HG03066 (cell line): ENCODE measurements at regions not wholly inside any gene's neighbourhood (a gene's known extent, or its start where the extent isn't known, plus 50 kb on each side); places are given as distances from the start of the nearest gene placed in this dataset.
"Not testable (repeated sequence)": the region's sequence is repeated elsewhere in the genome, so short reads cannot be mapped to it uniquely, and the experiment has no call there.

Source experiments
- ATAC-seq: cut with Tn5 transposase; IDR thresholded peaks from one replicate; pipeline ENCODE4 v1.9.1; 2021; ENCODE audit warnings: low read depth; ENCODE audit not compliant: unreplicated experiment

GRCh38 chr9:32142074-32142473, 242.4 kb upstream of the ACO1 start:
- no peak for ATAC-seq

DNA sequence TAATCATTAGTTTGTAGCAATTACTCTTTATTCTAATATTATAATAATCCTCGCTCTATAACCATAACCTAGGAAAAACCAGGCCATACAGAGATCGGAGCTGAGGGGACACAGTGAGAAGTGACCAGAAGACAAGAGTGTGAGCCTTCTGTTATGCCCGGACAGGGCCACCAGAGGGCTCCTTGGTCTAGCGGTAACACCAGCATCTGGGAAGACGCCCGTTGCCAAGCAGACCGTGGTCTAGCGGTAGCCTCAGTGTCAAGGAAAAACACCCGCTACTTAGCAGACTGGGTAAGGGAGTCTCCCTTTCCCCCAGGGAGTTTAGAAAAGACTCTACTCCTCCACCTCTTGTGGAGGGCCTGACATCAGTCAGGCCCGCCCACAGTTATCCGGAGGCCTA, 235.9 kb upstream of the ACO1 start:
- ATAC-seq, result not testable (repeated sequence)

- no peak for ATAC-seq
Measured at GRCh38 chr9:32161209-32161608, 223.2 kb upstream of the ACO1 start.

GRCh38 chr9:32161720-32162119, 222.7 kb upstream of the ACO1 start:
- ATAC-seq, result no peak

DNA sequence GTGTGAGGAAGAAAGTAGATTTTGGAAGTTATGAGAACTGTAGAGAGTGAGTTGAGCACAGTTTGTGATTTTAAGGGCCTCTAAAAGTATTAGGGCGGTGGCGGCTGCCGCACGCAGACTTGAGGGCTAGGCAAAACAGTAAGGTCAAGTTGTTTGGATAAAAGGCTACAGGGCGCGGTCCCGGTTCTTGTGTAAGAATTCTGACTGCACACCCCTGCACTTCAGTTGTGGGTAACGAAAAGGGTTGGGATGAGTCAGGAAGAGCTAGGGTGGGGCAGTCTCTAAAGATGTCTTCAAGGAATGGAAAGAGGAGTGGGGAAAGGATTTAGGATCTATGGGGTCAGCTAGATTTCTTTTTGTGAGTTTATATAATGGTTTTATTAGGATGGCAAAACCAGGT, 218.1 kb upstream of the ACO1 start:
- not testable (repeated sequence) for ATAC-seq

GRCh38 chr9:32171339-32171738, 213.1 kb upstream of the ACO1 start:
- ATAC-seq, result no peak

GRCh38 chr9:32172256-32172655, 212.2 kb upstream of the ACO1 start:
- no peak for ATAC-seq

GRCh38 chr9:32177396-32177795, 207.0 kb upstream of the ACO1 start:
- no peak for ATAC-seq

- ATAC-seq, result no peak
Measured at GRCh38 chr9:32180597-32180996, 203.8 kb upstream of the ACO1 start.

DNA sequence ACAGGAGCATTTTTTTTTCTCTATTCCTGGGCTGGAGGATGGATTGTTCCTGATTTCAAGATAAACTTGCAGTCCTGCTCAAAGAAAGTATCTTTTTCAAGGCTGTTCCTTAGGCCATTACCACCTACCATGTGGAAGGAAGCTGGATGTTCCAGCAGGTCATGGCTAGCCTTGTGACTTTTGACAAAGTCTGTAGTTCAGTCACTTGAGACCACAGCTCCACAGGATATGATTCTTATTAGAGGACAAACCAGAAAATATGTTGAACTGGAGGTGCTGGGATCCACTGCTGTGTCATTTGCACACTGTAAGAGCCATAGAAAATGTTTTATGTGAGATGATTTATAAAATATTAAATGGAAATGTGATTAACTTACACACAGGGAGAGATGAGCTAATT, 184.2 kb upstream of the ACO1 start:
- ATAC-seq, result no peak

GRCh38 chr9:32200896-32201295, 183.5 kb upstream of the ACO1 start:
- no peak for ATAC-seq

GRCh38 chr9:32209164-32209563, 175.3 kb upstream of the ACO1 start:
- ATAC-seq, result not testable (repeated sequence)

DNA sequence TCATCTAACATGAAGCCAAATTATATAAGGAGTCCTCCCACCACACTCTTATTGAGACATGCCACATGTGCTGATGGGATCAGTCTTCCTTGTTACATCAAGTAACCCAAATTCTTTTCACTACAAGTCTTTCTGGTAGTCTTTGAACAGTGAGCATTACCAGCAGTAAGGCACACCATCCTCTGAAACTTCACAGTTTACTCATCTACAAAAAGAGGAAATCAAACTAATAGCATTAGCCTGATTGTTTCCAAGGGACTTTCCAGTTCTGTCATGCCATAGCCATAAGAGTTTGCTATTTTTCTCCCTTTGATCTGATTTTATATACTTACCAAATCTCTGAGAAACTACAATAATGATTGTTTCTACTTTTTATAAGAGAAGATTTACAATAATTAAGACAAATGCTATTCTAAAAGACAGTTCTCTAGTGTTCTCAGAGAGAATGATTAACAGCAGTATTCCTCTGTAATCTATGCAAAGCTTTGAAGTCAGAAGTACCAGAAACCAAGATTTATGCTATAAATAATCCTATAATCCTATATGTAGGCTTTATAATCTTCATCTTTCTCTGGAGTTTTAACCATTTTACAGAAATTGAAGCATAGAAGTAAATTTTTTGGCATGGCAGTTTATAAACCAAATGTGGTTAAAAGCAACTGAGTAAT, 166.2 kb upstream of the ACO1 start:
- peak; percentile 95 for ATAC-seq

DNA sequence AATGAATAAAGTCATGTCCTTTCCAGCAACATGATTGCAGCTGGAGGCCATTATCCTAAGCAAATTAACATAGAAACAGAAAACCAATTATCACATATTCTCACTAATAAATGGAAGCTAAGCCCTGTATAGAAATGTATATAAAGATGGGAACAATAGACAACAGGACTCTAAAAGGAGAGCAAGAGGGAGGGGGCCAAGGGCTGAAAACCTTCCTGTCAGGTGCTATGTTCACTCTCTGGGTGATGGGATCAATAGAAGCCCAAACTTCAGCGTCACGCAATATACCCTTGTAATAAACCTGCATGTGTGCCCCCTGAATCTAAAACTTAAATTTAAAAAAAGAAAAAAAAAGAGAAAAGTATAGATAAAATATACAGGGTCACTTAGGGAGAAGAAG, 163.7 kb upstream of the ACO1 start:
- no peak for ATAC-seq

GRCh38 chr9:32234451-32234850, 150.0 kb upstream of the ACO1 start:
- no peak for ATAC-seq

DNA sequence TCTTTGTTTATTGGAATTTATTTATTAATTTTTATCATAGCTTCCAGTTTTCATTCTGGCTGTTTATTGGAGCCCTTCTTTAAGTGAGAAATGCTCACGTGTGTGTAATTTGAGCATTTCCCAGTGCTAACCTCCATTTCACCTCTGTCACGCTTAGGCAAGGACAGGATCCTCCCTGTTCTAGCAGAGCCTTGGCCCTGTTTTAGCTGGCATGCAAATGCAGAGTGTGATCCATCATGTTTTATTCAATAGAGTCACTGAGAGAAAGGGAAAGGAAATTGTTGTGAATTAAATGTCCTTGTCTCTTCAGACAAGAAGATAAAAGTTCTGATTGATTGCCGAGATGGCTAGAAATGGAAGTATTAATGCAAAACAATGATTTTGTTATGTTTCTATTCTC, 137.3 kb upstream of the ACO1 start:
- no peak for ATAC-seq

DNA sequence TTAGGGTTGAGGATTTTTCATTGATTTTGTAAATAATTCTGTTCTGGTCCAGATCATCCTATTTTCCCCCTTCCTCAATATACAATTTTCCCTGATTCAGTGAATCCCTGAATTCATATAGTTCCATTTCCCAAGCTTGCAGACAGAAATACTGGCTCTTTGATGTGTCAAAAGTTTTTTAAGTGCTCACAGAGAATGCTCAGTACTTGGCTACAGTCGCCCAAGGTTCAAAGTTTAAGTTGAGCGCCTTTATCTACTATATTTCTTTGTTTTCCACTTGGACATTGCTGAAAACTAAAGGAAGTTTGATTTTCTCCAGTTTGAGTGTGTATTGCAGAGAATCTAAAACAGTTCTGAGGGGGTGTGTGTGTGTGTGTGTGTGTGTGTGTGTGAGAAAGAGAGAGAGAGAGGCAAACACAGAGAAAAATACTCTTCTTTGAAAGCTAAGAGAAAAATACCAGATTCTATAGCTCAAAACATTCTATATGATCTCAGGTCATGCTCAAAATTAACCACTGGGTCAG, 136.2 kb upstream of the ACO1 start:
- no peak for ATAC-seq

GRCh38 chr9:32251539-32251938, 132.9 kb upstream of the ACO1 start:
- ATAC-seq, result peak; percentile 83

DNA sequence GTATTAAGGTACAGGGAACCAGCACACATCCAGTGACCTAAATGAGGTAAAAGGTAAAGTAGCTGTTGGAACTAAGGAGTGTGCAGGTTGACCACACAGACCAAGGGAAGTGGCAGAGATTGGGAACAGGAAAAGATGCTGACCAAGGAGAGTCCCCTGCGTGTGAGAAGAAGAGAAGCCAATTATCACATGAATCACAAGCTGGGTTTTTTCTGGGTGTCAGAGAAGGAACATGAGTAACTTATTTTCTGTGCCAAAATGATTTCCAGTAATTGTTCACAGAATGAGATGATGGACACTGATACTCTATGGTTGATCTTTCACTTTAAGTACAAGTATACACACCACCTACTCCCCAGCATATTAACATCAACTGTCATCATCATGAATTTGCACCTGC, 130.7 kb upstream of the ACO1 start:
- ATAC-seq, result no peak

- ATAC-seq, result no peak
Measured at GRCh38 chr9:32255026-32255425, 129.4 kb upstream of the ACO1 start.

- ATAC-seq, result no peak
Measured at GRCh38 chr9:32258482-32258881, 126.0 kb upstream of the ACO1 start.

GRCh38 chr9:32260151-32260862, 124.1 kb upstream of the ACO1 start:
- no peak for ATAC-seq
